Muscle of back (tissue), 3 donors: ENCODE measurements at regions not wholly inside any gene's neighbourhood (a gene's known extent, or its start where the extent isn't known, plus 50 kb on each side); places are given as distances from the start of the nearest gene placed in this dataset.
"Not testable (repeated sequence)": the region's sequence is repeated elsewhere in the genome, so short reads cannot be mapped to it uniquely, and the experiment has no call there.

Source experiments
- DNase-seq, 3 donors: peaks; one replicate each; pipeline versions ENCODE4 v3.0.0 to v3.0.0-alpha.2; 2013

GRCh38 chr6:86609549-86610388 is 327.6 kb upstream of the HTR1E start:
- no peak for DNase-seq

- DNase-seq, result not testable (repeated sequence)
These were observed 334.0 kb upstream of the HTR1E start for GRCh38 chr6:86603364-86603763.

GRCh38 chr6:86602093-86602492 is 335.2 kb upstream of the HTR1E start:
- DNase-seq, result not testable (repeated sequence)

GRCh38 chr6:86598969-86599368 is 338.4 kb upstream of the HTR1E start:
- DNase-seq, result not testable (repeated sequence)

DNA sequence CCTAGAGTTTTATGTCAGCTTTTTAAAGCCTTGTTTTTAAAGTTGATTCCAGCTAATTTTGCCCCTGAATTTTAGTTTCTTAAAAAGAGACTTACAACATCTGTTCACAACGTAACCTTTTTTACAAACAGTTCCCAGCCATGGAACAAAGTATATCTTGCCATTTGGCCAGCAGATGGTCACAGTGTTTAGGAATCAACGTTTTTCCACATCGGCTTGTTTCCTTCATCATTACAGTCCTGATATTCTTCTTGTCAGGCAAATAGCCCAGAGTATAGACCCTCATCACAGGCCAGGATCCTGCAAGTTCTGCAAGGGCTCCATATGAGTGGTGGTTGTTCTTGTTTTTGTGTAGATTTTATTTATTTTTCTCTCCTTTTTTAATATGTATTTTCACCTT is 341.7 kb upstream of the HTR1E start:
- DNase-seq, result no peak

- no peak for DNase-seq
These were observed 351.1 kb upstream of the HTR1E start for GRCh38 chr6:86586195-86586594.

DNA sequence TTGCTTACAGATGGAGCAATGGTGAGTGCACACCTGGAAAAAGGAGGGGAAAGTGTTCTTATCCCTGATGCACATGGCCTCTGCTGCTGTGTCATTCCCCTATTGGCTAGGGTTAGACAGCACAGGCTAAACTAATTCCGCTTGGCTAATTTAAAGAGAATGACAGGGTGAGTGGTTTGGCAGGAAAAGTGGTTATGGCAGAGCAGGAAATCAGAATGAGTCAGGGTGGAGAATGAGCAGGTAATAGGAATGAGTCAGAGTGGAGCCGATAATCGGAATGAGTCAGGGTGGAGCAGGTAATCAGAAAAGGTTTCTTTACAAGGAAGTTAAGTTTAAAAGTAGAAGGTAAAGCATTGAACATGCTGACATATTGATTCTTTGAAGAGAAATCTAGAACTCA is 355.5 kb upstream of the HTR1E start:
- DNase-seq, result no peak

GRCh38 chr6:86563197-86563596 is 374.1 kb upstream of the HTR1E start:
- no peak for DNase-seq

GRCh38 chr6:86558318-86558717 is 379.0 kb upstream of the HTR1E start:
- DNase-seq, result no peak

DNA sequence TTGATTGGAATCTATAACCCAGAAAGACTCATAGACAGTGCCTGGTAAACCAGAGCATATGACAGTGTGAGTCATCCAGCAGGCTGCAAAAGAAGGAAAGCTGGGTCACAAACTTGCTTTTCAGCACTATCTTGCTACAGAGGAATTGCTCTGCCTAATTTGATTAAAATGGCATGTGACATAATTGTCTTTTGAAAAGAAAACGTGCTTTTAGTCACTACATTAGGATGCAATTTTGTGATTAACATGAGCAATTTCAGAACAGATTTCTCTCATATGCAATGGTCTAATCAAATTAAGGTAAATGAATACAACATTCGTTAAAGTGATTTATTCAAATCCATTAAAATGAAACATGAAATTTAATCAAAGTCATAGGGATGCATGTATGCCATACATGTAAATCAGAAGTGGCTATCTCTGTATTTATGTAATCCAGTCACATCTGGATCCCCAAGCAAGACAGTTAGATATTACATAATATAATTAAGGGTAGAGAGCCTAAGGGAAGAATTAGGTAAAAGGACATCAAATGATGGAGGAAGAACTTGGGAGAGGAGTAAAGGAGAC is 400.0 kb upstream of the HTR1E start:
- no peak for DNase-seq

- no peak for DNase-seq
These were observed 401.2 kb upstream of the HTR1E start for GRCh38 chr6:86536121-86536520.

DNA sequence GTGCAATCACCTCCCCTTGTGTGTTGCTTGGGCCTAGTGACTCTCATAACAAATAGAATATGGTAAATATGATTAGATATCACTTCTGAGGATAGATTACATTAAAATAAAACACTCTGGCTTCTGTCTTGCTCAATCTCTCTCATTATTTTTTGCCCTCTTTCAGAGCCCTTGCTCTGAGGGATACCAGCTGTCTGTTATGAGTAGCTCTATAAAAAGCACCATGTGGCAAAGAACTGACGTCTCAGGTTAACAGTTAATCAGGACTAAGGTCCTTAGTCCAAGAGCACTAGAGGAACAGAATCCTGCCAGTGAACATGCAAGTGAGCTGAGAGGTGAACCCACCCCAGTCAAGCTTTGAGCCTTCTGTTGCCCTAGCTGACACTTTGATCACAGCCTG is 402.2 kb upstream of the HTR1E start:
- no peak for DNase-seq

DNA sequence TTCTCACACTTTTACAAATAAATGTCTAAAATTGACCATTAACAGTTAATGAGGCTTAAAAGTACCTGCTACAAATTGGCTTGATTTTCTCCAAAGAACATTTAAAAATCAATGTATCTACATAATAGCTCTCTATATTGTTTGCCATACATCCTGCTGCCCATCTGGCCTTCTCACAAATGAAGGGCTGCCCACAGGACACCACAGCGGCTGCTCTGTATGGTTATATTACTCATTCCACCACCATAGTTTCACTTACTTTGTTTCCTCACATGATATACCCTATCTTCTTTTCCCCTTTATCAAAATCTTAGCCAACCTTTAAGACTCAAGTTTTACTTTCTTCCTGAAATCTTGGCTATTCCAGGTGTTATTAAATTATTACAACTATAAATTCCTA is 407.7 kb upstream of the HTR1E start:
- DNase-seq, result no peak

- DNase-seq, result no peak
These were observed 411.1 kb upstream of the HTR1E start for GRCh38 chr6:86526238-86526637.

DNA sequence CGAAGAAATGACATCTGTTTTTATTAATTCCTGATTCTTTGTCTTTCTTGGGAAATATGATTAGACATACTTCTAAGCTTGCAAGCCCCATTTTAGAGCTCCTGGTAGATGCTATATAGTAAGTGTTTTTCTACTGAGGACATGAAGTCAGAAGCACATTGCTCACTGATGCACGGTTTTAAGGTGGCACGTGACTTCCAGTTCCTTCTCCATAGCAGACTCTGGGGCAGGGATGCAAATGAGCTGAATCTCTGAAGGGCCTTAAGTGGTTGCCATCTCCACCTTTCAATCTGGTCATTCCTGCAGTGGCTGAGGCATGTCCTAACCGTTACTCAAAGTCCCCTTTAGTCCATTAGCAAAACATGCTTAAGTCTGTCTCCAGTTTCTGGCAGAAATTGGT is 421.2 kb upstream of the HTR1E start:
- DNase-seq, result no peak

DNA sequence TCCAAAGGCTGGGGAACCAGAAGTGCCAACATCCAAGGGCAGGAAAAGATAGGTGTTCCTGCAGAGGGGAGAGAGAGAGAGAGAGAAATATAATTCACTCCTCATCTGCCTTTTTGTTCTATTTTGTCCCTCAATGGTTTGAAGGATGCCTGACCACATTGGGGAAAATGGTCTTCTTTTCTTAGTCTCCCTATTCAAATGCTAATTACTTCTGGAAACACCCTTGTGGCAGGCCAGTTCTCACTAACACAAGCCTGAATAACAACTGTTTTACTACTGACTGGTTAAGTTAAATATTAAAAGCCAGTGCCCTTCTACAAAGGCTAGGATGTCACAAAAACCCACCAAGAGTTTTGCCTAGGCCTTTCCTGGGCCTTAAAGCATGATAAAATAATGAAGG is 425.4 kb upstream of the HTR1E start:
- DNase-seq, result no peak

- DNase-seq, result no peak
These were observed 429.1 kb upstream of the HTR1E start for GRCh38 chr6:86508230-86508629.

DNA sequence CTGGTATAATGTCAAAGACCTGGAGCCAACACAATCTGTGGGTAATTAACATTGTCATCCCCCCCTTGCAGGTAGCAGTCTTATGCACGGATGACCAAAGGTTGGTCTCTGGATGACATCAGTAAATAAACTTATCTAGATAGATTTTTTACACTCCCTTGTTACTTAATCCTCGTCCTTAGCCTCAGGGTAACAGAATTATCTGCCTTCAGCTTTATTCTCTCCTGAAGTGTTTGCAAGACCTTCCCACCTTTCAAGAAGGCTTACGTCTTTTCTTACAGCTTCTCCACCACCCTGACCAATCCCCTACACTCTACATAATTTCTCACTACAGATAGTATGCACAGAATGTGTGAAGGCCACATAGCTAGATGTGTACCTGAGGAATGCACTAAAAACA is 434.8 kb upstream of the HTR1E start:
- DNase-seq, result no peak

- no peak for DNase-seq
These were observed 437.3 kb upstream of the HTR1E start for GRCh38 chr6:86500035-86500434.

DNA sequence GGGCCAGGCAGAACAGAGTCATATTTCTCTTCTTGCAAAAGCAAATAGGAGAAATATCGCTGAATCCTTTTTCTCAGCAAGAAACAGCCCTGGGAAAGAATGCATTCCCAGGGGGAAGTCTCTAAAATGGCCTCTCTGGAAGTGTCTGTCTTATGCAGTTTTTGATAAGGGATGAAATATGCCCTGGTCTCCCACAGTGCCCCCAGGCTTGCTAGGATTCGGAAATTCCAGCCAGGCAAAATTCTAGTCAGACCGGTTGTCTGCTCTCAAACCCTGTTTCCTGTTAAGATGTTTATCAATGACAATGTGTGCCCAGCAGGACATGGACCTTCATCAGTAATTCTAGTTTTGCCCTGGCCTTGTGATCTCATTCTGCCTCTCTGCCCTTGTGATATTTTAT is 448.3 kb upstream of the HTR1E start:
- not testable (repeated sequence) for DNase-seq

DNA sequence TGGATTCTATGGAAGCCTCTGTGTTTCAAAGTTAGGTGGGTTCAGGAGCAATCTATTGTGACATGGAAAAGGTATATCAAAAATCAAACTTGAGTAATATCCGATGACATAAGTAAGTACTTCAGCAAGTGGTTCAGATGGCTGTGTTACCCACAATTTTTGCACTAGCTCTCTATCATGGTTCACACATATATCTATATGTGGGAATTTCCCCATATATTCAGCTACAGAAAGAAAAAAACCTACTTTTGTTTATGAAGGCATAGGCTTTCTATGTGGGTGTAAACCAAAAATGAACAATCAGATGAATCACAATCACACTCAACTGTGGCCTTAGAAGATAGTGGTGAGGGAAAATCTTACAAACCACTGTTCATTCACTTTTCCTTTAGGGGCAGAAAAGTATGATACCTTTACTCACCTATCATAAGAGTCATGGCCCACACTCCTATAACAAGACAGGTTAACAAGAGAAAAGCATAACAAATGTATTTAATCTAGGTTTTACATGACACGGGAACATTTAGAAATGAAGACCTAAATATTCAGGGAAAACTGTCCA is 449.6 kb upstream of the HTR1E start:
- no peak for DNase-seq

- not testable (repeated sequence) for DNase-seq
These were observed 459.0 kb upstream of the HTR1E start for GRCh38 chr6:86478316-86478715.

DNA sequence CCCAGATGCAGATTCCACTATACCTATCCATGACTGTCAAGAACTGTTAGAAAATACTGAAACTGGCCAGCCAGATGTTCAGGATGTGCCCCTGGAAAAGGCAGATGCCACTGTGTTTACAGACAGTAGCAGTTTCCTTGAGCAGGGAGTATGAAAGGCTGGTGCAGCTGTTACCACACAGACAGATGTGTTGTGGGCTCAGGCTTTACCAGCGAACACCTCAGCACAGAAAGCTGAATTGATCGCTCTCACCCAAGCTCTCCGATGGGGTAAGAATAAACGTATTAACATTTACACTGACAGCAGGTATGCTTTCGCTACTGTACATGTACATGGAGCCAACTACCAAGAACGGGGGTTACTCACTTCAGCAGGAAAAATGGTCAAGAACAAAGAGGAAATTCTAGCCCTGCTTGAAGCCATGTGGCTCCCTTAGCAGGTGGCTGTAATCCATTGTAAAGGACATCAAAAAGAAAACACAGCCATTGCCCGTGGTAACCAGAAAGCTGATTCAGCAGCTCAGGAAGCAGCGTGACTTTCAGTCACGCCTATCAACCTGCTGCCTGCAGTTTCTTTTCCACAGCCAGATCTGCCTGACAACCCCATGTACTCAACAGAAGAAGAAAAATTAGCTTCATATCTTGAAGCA is 459.7 kb upstream of the HTR1E start:
- peak in 1 of 3 donors; percentile 8 for DNase-seq
